HL-60 (cell line): ENCODE measurements at regions not wholly inside any gene's neighbourhood (a gene's known extent, or its start where the extent isn't known, plus 50 kb on each side); places are given as distances from the start of the nearest gene placed in this dataset.
"Not testable (repeated sequence)": the region's sequence is repeated elsewhere in the genome, so short reads cannot be mapped to it uniquely, and the experiment has no call there.

ENCODE experiments used
- GABPA ChIP-seq: IDR thresholded peaks from 2 replicates; pipeline ENCODE4 v1.6.1; 2012; ENCODE audit warnings: low read depth
- POLR2AphosphoS5 ChIP-seq: IDR thresholded peaks from 2 replicates; pipeline ENCODE4 v1.6.1; 2012; ENCODE audit warnings: low read depth
- SPI1 ChIP-seq: IDR thresholded peaks from 2 replicates; pipeline ENCODE4 v1.6.1; 2012; ENCODE audit warnings: low read depth, mild to moderate bottlenecking, borderline replicate concordance
- TF ChIP-seq, protein P1 (sequence below): IDR thresholded peaks from one replicate; pipeline ENCODE4 v1.5.1; 2011; ENCODE audit warnings: low read length, control low read depth, inconsistent platforms; ENCODE audit not compliant: insufficient read depth
- TF ChIP-seq, protein P2 (sequence below): IDR thresholded peaks from 2 replicates; pipeline ENCODE4 v1.6.1; 2012; ENCODE audit warnings: low read depth; ENCODE audit not compliant: insufficient replicate concordance

DNA sequence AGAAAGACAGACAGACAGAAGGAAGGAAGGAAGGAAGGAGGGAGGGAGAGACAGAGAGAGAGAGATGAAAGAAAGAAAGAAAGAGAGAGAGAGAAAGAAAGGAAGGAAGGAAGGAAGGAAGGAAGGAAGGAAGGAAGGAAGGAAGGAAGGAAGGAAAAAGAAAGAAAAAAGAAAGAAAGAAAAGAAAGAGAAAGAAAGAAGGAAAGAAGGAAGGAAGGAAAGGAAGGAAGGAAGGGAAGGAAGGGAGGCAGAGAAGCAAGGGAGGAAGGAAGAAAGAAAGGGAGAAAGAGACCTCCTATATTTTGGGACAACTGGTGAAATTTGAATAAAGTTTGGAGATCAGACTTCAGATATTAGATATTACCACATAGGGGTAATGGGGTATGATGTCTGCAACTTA is 226.9 kb downstream of the DEPDC1B start:
- TF ChIP-seq, protein P1, sequence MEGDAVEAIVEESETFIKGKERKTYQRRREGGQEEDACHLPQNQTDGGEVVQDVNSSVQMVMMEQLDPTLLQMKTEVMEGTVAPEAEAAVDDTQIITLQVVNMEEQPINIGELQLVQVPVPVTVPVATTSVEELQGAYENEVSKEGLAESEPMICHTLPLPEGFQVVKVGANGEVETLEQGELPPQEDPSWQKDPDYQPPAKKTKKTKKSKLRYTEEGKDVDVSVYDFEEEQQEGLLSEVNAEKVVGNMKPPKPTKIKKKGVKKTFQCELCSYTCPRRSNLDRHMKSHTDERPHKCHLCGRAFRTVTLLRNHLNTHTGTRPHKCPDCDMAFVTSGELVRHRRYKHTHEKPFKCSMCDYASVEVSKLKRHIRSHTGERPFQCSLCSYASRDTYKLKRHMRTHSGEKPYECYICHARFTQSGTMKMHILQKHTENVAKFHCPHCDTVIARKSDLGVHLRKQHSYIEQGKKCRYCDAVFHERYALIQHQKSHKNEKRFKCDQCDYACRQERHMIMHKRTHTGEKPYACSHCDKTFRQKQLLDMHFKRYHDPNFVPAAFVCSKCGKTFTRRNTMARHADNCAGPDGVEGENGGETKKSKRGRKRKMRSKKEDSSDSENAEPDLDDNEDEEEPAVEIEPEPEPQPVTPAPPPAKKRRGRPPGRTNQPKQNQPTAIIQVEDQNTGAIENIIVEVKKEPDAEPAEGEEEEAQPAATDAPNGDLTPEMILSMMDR = not testable (repeated sequence)
- not testable (repeated sequence) for TF ChIP-seq POLR2AphosphoS5, SPI1, GABPA
- TF ChIP-seq, protein P2, sequence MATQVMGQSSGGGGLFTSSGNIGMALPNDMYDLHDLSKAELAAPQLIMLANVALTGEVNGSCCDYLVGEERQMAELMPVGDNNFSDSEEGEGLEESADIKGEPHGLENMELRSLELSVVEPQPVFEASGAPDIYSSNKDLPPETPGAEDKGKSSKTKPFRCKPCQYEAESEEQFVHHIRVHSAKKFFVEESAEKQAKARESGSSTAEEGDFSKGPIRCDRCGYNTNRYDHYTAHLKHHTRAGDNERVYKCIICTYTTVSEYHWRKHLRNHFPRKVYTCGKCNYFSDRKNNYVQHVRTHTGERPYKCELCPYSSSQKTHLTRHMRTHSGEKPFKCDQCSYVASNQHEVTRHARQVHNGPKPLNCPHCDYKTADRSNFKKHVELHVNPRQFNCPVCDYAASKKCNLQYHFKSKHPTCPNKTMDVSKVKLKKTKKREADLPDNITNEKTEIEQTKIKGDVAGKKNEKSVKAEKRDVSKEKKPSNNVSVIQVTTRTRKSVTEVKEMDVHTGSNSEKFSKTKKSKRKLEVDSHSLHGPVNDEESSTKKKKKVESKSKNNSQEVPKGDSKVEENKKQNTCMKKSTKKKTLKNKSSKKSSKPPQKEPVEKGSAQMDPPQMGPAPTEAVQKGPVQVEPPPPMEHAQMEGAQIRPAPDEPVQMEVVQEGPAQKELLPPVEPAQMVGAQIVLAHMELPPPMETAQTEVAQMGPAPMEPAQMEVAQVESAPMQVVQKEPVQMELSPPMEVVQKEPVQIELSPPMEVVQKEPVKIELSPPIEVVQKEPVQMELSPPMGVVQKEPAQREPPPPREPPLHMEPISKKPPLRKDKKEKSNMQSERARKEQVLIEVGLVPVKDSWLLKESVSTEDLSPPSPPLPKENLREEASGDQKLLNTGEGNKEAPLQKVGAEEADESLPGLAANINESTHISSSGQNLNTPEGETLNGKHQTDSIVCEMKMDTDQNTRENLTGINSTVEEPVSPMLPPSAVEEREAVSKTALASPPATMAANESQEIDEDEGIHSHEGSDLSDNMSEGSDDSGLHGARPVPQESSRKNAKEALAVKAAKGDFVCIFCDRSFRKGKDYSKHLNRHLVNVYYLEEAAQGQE = not testable (repeated sequence)
